B cell (primary cell): ENCODE measurements at regions not wholly inside any gene's neighbourhood (a gene's known extent, or its start where the extent isn't known, plus 50 kb on each side); places are given as distances from the start of the nearest gene placed in this dataset.

Source experiments
- ATAC-seq: fragments of 200-7000 bp; cut with Tn5 transposase; one replicate; pipeline ENCODE4 v1.10.0; 2021; ENCODE audit warnings: low read depth, mild to moderate bottlenecking, moderate number of reproducible peaks, moderate library complexity
- CTCF ChIA-PET: fragments of 350-600 bp; sonication (Branson Sonifier 250); formaldehyde crosslinking; loops from one replicate; lab custom pipeline; 2021; ENCODE audit warnings: antibody characterized with exemption, inconsistent platforms; lab: Charles Lee
- POLR2A ChIA-PET: fragments of 350-600 bp; sonication (Branson Sonifier 250); formaldehyde crosslinking; loops from one replicate; lab custom pipeline; 2021; ENCODE audit warnings: antibody characterized with exemption; lab: Charles Lee
- DNase-seq: peaks from one replicate; pipeline ENCODE4 v3.0.0; 2013
- H2AFZ ChIP-seq: 2 replicates; pipeline ENCODE4 v1.6.1; 2012; ENCODE audit warnings: mild to moderate bottlenecking, low read depth, low read length; ENCODE audit not compliant: insufficient read depth, poor library complexity, severe bottlenecking
- H3K27ac ChIP-seq, 2 donors: 1 replicate in 1 of 2; 2 replicates in 1 of 2; pipeline ENCODE4 v1.5.1; 2012 to 2013; ENCODE audit warnings: low read length in 2 of 2, mild to moderate bottlenecking in 2 of 2, moderate library complexity in 1 of 2
- H3K27me3 ChIP-seq, 4 experiments: fragments of 200-600 bp in 1 of 4; sonication (generic) in 1 of 4; replicated peaks in 1 of 4; 1 replicate in 2 of 4; 2 replicates in 2 of 4; pipeline versions ENCODE4 v1.6.1 to v1.7.0; 2013 to 2016; ENCODE audit warnings: low read length in 3 of 4, mild to moderate bottlenecking in 2 of 4, mixed read lengths in 1 of 4, moderate library complexity in 1 of 4; ENCODE audit not compliant: insufficient read depth in 4 of 4, control insufficient read depth in 3 of 4; ENCODE audit errors: control extremely low read depth in 1 of 4
- H3K36me3 ChIP-seq, 2 experiments: replicated peaks in 1 of 2; 1 replicate in 1 of 2; 2 replicates in 1 of 2; pipeline versions ENCODE4 v1.6.1 to v1.7.1; 2013; ENCODE audit warnings: low read length in 1 of 2; ENCODE audit not compliant: insufficient read depth in 2 of 2, control insufficient read depth in 1 of 2; ENCODE audit errors: control extremely low read depth in 1 of 2, extremely low read depth in 1 of 2
- H3K4me1 ChIP-seq, 2 donors: fragments of 200-600 bp in 1 of 2; sonication (generic) in 1 of 2; 1 replicate in 1 of 2; 2 replicates in 1 of 2; pipeline versions ENCODE4 v1.5.1 to v1.6.1; 2013 to 2017; ENCODE audit warnings: low read length in 2 of 2; ENCODE audit not compliant: control insufficient read depth in 2 of 2, insufficient read depth in 2 of 2
- H3K4me2 ChIP-seq: replicated peaks from 2 replicates; pipeline ENCODE3; 2012; ENCODE audit warnings: mild to moderate bottlenecking, low read depth, low read length; ENCODE audit not compliant: poor library complexity, severe bottlenecking
- H3K4me3 ChIP-seq, 5 experiments: fragments of 200-600 bp in 1 of 5; sonication (generic) in 1 of 5; 1 replicate in 3 of 5; 2 replicates in 2 of 5; pipeline versions ENCODE4 v1.5.1 to v1.7.0; 2011 to 2016; ENCODE audit warnings: low read length in 4 of 5, mild to moderate bottlenecking in 4 of 5, low read depth in 2 of 5, control low read depth in 1 of 5, moderate library complexity in 1 of 5; ENCODE audit not compliant: insufficient read depth in 1 of 5; ENCODE audit errors: control extremely low read depth in 1 of 5, extremely low read depth in 1 of 5
- H3K79me2 ChIP-seq: fragments of 200-600 bp; sonication (generic); one replicate; pipeline ENCODE4 v1.6.0; 2016; ENCODE audit warnings: low read length; ENCODE audit not compliant: control insufficient read depth, insufficient read depth
- H3K9ac ChIP-seq: fragments of 200-600 bp; sonication (generic); 2 replicates; pipeline ENCODE4 v1.6.1; 2017; ENCODE audit warnings: mild to moderate bottlenecking, low read length, moderate library complexity
- H3K9me3 ChIP-seq, 3 donors: one replicate each; pipeline versions ENCODE4 v1.6.1 to v1.7.1; 2013; ENCODE audit warnings: low read length in 2 of 3; ENCODE audit not compliant: control insufficient read depth in 2 of 3, insufficient read depth in 1 of 3; ENCODE audit errors: control extremely low read depth in 1 of 3
- H4K20me1 ChIP-seq: 2 replicates; pipeline ENCODE4 v1.6.0; 2012; ENCODE audit warnings: mild to moderate bottlenecking, low read length; ENCODE audit not compliant: insufficient read depth, control insufficient read depth, poor library complexity, severe bottlenecking
- H3K27ac Mint-ChIP-seq: one replicate; pipeline ENCODE4 v1.8.0; 2021; ENCODE audit warnings: mixed read lengths
- H3K27me3 Mint-ChIP-seq: one replicate; pipeline ENCODE4 v1.8.0; 2021; ENCODE audit warnings: mixed read lengths
- H3K4me1 Mint-ChIP-seq: one replicate; pipeline ENCODE4 v1.8.0; 2021; ENCODE audit warnings: mixed read lengths
- H3K4me3 Mint-ChIP-seq: one replicate; pipeline ENCODE4 v1.8.0; 2021; ENCODE audit warnings: mixed read lengths
- H3K9me3 Mint-ChIP-seq: one replicate; pipeline ENCODE4 v1.8.0; 2022; ENCODE audit warnings: mixed read lengths; ENCODE audit not compliant: insufficient read depth
- EZH2 ChIP-seq: IDR thresholded peaks from 2 replicates; pipeline ENCODE4 v1.6.1; 2012; ENCODE audit warnings: borderline replicate concordance, low read depth, mild to moderate bottlenecking, moderate library complexity, low read length; ENCODE audit not compliant: insufficient read depth, poor library complexity, severe bottlenecking
- intact Hi-C: fragments of 100-400 bp; cut with micrococcal nuclease; formaldehyde crosslinking; loops from one replicate; pipeline ENCODE4 v1.10.0; 2022
- TF ChIP-seq, protein P1 (sequence below): fragments of 200-600 bp; IDR thresholded peaks from one replicate; pipeline ENCODE4 v1.8.0; 2022; ENCODE audit warnings: antibody characterized with exemption, mild to moderate bottlenecking

DNA sequence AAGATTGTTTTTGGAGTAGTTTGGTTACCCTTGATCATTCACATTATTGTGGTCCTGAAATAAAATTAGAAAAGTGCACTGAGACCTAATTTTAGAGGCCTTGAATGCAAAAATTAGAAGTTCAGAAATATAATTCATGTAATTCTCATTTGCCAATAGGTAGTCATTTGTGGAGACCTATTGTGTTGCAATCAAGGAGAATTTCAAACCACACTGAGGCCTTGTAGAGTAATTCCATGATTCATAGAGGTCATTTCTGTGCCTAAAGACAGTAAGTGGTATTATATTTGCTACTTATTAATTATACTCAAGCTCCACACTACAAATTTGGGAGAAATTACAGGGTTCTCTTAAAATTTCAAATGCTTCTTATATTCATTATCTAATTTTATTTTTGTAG lies 946.8 kb upstream of the POT1 start:
- TF ChIP-seq EZH2, result no peak
- TF ChIP-seq, protein P1, sequence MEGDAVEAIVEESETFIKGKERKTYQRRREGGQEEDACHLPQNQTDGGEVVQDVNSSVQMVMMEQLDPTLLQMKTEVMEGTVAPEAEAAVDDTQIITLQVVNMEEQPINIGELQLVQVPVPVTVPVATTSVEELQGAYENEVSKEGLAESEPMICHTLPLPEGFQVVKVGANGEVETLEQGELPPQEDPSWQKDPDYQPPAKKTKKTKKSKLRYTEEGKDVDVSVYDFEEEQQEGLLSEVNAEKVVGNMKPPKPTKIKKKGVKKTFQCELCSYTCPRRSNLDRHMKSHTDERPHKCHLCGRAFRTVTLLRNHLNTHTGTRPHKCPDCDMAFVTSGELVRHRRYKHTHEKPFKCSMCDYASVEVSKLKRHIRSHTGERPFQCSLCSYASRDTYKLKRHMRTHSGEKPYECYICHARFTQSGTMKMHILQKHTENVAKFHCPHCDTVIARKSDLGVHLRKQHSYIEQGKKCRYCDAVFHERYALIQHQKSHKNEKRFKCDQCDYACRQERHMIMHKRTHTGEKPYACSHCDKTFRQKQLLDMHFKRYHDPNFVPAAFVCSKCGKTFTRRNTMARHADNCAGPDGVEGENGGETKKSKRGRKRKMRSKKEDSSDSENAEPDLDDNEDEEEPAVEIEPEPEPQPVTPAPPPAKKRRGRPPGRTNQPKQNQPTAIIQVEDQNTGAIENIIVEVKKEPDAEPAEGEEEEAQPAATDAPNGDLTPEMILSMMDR, result no peak
- no peaks in the 10 kb centered on the region for H3K27me3 ChIP-seq
- no peak overlapping the region for H3K27ac ChIP-seq
- no peaks in the 10 kb centered on the region for H3K9me3 ChIP-seq
- H3K36me3 ChIP-seq, result no peaks in the 10 kb centered on the region
- Mint-ChIP-seq H3K4me3 (no peak overlapping the region), H3K4me1 (no peaks in the 10 kb centered on the region), H3K9me3 (peaks cover 3% of the 10 kb centered on the region), H3K27ac (no peak overlapping the region), H3K27me3 (no peaks in the 10 kb centered on the region)
- ChIA-PET POLR2A (no interaction called here), CTCF (no interaction called here)
- no peak overlapping the region for H3K4me3 ChIP-seq
- H4K20me1 ChIP-seq, result no peaks in the 10 kb centered on the region
- ATAC-seq (no peak), DNase-seq (no peak)
- intact Hi-C loops, result no loop called here
- H3K79me2 ChIP-seq, result no peaks in the 10 kb centered on the region
- no peak overlapping the region for H2AFZ ChIP-seq
- no peak overlapping the region for H3K4me2 ChIP-seq
- H3K9ac ChIP-seq, result no peak overlapping the region
- no peaks in the 10 kb centered on the region for H3K4me1 ChIP-seq

GRCh38 chr7:125871431-125871830 lies 941.8 kb upstream of the POT1 start:
- H3K36me3 ChIP-seq, result no peaks in the 10 kb centered on the region
- Mint-ChIP-seq H3K9me3 (peaks cover 3% of the 10 kb centered on the region), H3K4me3 (no peak overlapping the region), H3K4me1 (no peaks in the 10 kb centered on the region), H3K27me3 (no peaks in the 10 kb centered on the region), H3K27ac (no peak overlapping the region)
- ChIA-PET POLR2A (no interaction called here), CTCF (no interaction called here)
- intact Hi-C loops, result no loop called here
- DNase-seq (no peak), ATAC-seq (no peak)
- no peaks in the 10 kb centered on the region for H4K20me1 ChIP-seq
- H3K4me3 ChIP-seq, result no peak overlapping the region
- H3K27ac ChIP-seq, result no peak overlapping the region
- H3K4me1 ChIP-seq, result no peaks in the 10 kb centered on the region
- no peaks in the 10 kb centered on the region for H3K27me3 ChIP-seq
- no peak for TF ChIP-seq EZH2
- TF ChIP-seq, protein P1, result no peak
- no peak overlapping the region for H2AFZ ChIP-seq
- H3K9me3 ChIP-seq, result no peaks in the 10 kb centered on the region
- H3K9ac ChIP-seq, result no peak overlapping the region
- no peak overlapping the region for H3K4me2 ChIP-seq
- no peaks in the 10 kb centered on the region for H3K79me2 ChIP-seq
